GM20000 (cell line): ENCODE measurements at regions not wholly inside any gene's neighbourhood (a gene's known extent, or its start where the extent isn't known, plus 50 kb on each side); places are given as distances from the start of the nearest gene placed in this dataset.

Experiments used
- DNase-seq: peaks from one replicate; pipeline ENCODE4 v3.0.0; 2012; ENCODE audit warnings: low spot score
- CTCF ChIP-seq: IDR thresholded peaks from 2 replicates; pipeline ENCODE4 v1.5.1; 2012; ENCODE audit warnings: mild to moderate bottlenecking, control low read depth; ENCODE audit errors: extremely low read depth, missing control alignments

- TF ChIP-seq CTCF, result no peak
- DNase-seq, result no peak
Observed at GRCh38 chr13:19023115-19023514, 158.5 kb downstream of the TUBA3C start.

DNA sequence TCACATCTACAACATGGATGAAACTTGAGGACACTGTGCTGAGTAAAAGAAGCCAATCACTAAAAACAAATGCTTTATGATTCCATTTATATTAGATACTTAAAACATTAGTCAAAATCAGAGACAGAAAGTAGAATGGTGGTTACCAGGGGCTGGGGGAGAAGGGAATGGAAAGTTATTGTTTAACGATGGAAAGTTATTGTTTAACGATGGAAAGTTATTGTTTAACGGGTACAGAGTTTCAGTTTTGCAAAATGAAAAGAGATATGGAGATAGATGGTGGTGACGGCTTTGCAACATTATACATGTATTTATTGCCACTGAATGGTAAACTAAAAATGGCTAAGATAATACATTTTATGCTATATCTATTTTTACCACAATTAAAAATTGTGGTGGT lies 160.6 kb downstream of the TUBA3C start:
- no peak for DNase-seq
- TF ChIP-seq CTCF, result no peak

DNA sequence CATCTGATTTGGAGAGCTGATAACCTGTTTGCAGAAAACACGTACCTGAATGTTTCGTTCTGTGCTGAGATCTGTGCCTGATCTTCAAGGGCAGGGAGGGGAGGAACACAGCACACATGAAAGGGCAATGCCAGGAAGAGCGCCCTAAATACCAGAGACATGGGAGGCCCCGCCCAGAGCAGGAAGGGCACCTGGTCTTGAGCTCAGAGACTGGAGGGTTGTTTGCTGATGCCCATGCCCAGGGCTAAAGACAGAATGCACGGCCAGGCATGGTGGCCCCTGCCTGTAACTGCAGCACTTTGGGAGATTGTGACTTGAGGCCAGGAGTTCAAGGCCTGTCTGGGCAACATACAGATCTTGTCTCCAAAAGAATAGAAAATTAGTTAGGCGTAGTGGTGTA lies 183.2 kb downstream of the TUBA3C start:
- no peak for DNase-seq
- TF ChIP-seq CTCF, result no peak

DNA sequence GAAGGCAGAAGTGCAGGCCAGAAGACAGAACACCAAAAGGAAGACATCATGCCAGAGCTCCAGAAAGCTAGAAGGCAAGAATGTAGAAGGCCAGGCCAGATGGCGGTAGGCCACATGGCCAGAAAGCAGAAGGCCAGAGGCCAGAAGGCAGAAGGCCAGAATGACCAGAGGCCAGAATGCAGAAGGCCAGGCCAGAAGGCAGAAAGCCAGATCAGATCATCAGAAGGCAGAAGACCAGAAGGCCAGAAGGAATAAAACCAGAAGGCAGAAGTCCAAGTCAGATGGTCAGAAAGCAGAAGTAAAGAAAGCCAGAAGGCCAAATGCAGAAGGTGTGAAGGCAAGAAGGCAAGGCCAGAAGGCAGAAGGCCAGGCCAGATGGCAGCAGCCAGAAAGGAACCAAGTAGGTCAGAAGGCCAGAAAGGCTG lies 185.0 kb downstream of the TUBA3C start:
- no peak for TF ChIP-seq CTCF
- no peak for DNase-seq

GRCh38 chr13:18996221-18996620 lies 185.4 kb downstream of the TUBA3C start:
- no peak for TF ChIP-seq CTCF
- DNase-seq, result no peak

DNA sequence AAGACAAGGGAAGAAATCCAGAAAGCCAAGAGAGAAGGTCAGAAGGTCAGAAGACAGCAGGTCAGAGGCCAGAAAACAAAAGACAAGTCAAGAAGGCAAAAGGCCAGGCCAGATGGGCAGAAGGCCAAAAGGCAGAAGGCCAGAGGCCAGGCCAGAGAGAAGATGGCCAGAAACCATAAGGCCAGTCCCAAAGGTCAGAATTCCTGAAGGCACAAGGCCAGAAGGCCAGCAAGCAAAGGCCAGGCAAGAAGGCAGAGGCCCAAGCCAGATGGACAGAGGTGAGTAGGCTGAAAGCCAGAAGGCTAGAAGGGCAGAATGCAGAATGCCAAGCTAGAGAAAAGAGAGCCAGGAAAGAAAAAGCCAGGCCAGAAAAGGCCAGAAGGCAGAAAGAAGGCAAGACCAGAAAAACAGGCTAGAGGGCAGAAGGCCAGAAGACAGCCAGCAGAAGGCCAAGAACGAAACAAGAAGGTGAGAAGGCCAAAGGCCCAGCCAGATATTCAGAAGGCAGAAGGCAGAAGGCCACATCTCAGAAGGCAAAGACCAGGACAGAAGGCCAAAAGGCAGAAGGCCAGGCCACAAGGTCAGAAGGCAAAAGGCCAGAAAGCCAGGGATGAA lies 186.3 kb downstream of the TUBA3C start:
- TF ChIP-seq CTCF, result no peak

DNA sequence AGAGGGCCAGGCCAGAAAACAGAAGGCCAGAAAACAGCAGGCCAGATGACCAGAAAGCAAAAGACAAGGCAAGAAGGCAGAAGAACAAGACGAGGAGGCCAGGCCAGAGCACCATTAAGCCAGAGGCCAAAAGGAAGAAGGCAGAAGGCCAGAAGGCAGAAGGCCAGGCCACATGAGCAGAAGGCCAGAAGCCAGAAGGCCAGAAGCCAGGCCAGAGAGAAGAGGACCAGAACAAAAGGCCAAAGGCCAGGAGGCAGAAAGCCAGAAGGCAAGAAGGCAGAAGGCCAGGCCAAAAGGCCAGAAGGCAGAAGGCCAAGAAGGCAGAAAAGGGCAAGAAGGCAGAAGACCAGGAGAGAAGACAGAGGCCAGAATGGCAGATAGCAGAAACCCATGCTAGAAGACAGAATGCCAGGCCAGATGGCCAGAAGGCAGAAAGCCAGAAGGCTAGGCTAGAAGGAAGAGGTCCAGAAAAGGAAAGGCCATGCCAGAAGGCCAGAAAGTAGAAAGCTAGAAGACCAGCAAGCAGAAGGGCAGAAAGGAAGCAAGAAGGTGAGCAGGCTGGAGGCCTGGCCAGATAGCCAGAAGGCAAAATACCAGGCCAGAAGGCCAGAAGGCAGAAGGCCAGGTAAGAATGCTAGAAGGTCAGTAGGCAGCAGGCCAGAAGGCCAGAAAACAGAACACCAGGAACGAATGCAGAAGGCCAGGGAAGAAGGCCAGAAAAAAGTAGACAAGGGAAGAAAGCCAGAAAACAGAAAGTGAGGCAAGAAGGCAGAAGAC lies 187.6 kb downstream of the TUBA3C start:
- TF ChIP-seq CTCF, result no peak
- DNase-seq, result no peak

More for the DNA sequence above, 186.3 kb downstream of the TUBA3C start:
- no peak for DNase-seq
